NCI-H510A treated with DMSO at 0.1 percent for 48 hours (cell line): ENCODE measurements at regions not wholly inside any gene's neighbourhood (a gene's known extent, or its start where the extent isn't known, plus 50 kb on each side); places are given as distances from the start of the nearest gene placed in this dataset.
"Not testable (repeated sequence)": the region's sequence is repeated elsewhere in the genome, so short reads cannot be mapped to it uniquely, and the experiment has no call there.

Experiments
- DNase-seq: peaks from one replicate; lab custom pipeline; 2025; lab: John Stamatoyannopoulos, UW

DNA sequence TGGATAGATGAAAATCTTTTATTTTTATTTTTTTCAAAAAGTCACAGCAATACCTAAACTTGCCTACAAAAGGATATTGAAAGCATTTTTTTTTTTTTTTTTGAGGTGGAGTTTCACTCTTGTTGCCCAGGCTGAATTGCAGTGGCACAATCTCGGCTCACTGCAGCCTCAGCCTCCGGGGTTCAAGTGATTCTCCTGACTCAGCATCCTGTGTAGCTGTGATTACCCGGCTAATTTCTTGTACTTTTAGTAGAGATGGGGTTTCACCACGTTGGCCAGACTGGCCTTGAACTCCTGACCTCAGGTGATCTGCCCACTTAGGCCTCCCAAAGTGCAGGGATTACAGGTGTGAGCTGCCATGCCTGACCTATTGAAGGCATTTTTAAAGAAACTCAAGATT is 69.1 kb upstream of the DGKB start:
- not testable (repeated sequence) for DNase-seq

DNA sequence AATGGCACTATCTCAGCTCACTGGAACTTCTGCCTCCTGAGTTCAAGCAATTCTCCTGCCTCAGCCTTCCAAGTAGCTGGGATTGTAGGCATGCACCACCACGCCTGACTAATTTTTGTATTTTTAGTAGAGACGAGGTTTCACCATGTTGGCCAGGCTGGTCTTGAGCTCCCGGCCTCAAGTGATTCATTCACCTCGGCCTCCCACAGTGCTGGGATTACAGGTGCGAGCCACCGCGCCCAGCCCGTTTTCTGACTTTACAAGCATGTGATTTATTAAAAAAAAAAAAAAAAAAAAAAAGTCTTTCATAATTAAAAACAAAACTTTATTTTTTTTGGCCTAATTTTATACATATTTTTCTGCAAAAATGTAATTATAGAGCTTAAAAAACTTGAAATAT is 64.8 kb upstream of the DGKB start:
- not testable (repeated sequence) for DNase-seq

DNA sequence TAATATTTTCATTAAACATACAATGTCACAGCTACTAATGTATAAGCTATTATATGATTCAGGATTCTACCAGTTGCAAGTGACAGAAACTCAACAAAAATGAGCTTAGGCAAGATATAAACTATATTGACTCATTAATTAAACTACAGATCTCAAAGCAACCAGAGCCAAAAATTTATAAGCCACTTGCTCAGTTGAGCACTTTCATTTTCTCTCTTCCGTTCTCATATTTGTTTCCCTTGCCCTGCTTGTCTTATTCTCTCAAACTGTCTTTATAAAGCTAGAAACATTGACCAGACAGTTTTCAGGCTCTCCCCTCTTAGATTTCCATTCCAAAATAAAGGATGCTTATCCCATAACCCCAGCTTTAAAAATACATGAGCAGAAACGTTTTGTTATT is 60.2 kb upstream of the DGKB start:
- DNase-seq = no peak

DNA sequence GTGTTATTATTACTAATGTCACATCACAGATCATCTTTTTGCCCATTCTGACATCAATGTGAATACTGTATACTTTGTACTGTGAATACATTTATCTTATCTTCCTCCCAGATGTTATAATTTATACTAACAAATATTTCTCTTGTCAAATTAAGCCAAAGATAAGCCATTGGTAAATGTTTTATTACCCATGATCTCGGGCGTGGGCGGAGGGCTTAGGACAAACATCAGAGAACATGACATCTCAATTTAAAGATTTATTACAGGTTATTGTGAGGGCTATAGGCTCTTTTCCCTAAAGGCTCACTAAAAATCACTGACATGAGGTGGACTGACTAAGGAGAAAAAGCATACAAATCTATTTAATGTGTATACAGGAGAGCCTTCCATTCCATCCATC is 58.2 kb upstream of the DGKB start:
- no peak for DNase-seq

DNA sequence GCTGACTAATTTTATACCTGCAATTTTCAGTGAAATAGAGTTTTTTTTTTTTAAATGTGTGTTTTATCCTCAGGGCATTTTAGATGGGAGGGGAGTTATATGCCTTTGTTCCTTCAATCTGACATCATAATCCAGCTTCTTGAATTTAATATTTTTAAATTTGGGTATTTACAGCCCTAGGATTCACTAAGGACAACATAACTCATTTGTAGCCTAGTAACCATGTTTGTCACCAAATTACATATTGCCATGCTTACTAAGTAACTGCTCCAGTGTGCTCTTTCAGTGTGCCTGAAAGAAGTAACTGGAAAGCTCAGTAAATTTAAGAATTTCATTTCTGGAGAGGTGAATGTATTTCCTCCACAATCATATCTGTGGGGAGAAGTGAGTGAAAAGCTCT is 56.8 kb upstream of the DGKB start:
- no peak for DNase-seq

DNA sequence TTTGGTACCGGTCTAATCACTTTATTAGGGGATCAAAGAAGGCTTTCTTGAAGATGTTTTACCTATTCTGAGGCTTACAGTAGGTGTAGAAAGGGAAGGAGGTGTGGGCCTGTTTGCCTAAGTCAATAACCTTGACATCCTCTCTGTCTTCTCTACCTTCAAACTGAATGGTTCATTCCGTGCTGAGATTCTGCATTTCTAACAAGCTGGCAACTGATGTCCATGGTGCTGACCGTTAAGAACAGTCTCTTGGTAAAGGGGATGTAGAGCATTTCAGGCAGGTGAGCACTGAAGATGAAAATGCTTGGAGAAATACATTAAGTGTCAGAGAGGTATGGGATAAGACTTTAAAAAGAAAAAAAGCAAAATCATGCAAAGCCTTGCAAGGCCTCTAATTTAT is 51.5 kb upstream of the DGKB start:
- no peak for DNase-seq
